A549 (cell line): ENCODE measurements at regions not wholly inside any gene's neighbourhood (a gene's known extent, or its start where the extent isn't known, plus 50 kb on each side); places are given as distances from the start of the nearest gene placed in this dataset.

ENCODE experiments used
- ZC3H11A ChIP-seq: fragments of 450-650 bp; IDR thresholded peaks from 2 replicates; pipeline ENCODE4 v1.6.1; 2014; ENCODE audit warnings: antibody characterized with exemption, mild to moderate bottlenecking
- ZNF302 ChIP-seq: fragments of 250-450 bp; sonication (Bioruptor Pico); IDR thresholded peaks from 2 replicates; pipeline ENCODE4 v1.9.0; 2021; ENCODE audit warnings: inconsistent platforms, mild to moderate bottlenecking, moderate library complexity
- TF ChIP-seq, protein P1 (sequence below): fragments of >200 bp; sonication (Bioruptor Twin); formaldehyde crosslinking; IDR thresholded peaks from 3 replicates; pipeline ENCODE4 v1.5.1; 2016
- TF ChIP-seq, protein P2 (sequence below): fragments of 450-650 bp; IDR thresholded peaks from 2 replicates; pipeline ENCODE4 v1.6.1; 2014; ENCODE audit warnings: antibody characterized with exemption

DNA sequence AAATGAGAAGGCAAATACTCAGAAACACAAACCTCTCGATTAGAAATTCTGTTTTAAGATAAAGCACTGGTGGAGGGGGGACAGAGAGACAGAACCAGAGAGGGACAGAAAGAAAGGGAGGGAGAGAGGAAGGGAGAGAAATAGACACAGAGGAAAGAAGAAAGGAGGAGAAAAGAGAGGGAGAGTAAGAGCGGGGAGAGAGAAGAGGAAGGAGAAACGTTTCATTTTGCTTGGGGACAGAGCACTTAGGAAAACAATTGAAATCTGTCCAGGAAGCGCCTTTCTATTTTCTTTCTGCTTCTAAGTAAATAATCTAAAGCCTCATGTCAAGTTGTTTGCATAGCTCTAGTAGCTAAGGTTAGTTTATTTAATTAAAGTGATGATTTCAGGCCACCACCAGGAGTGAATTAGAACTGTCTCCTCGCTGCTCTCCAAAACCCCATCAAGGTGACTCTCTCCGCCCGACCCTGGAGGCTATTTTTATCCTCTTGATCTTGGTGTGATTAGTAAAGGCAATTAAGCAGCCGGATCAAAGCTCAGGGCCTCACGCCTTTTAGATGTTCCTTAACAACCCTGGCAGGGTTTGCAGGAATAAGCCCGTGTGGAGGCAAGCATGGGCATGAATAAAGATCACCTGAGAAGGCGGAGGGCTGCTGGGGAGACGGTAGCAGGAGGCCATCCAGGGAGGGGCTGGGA is 73.4 kb upstream of the INSIG1 start:
- TF ChIP-seq ZNF302 (no peak), ZC3H11A (no peak)
- TF ChIP-seq, protein P1, sequence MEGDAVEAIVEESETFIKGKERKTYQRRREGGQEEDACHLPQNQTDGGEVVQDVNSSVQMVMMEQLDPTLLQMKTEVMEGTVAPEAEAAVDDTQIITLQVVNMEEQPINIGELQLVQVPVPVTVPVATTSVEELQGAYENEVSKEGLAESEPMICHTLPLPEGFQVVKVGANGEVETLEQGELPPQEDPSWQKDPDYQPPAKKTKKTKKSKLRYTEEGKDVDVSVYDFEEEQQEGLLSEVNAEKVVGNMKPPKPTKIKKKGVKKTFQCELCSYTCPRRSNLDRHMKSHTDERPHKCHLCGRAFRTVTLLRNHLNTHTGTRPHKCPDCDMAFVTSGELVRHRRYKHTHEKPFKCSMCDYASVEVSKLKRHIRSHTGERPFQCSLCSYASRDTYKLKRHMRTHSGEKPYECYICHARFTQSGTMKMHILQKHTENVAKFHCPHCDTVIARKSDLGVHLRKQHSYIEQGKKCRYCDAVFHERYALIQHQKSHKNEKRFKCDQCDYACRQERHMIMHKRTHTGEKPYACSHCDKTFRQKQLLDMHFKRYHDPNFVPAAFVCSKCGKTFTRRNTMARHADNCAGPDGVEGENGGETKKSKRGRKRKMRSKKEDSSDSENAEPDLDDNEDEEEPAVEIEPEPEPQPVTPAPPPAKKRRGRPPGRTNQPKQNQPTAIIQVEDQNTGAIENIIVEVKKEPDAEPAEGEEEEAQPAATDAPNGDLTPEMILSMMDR = no peak
- TF ChIP-seq, protein P2, sequence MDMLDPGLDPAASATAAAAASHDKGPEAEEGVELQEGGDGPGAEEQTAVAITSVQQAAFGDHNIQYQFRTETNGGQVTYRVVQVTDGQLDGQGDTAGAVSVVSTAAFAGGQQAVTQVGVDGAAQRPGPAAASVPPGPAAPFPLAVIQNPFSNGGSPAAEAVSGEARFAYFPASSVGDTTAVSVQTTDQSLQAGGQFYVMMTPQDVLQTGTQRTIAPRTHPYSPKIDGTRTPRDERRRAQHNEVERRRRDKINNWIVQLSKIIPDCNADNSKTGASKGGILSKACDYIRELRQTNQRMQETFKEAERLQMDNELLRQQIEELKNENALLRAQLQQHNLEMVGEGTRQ = no peak
